Caco-2 (cell line): ENCODE measurements at regions not wholly inside any gene's neighbourhood (a gene's known extent, or its start where the extent isn't known, plus 50 kb on each side); places are given as distances from the start of the nearest gene placed in this dataset.

ENCODE experiments used
- BruUV-seq: library from RNA; stranded (reverse); fragments of 400-500 nt; replicated peaks from 2 replicates; lab custom pipeline; 2021; lab: Mats Ljungman, UMichigan
- CTCF ChIA-PET: fragments of 300-600 bp; sonication (Branson Sonifier 250); formaldehyde crosslinking; loops from one replicate; lab custom pipeline; 2022; ENCODE audit warnings: antibody characterized with exemption; lab: Charles Lee
- POLR2A ChIA-PET: fragments of 300-600 bp; sonication (Branson Sonifier 250); formaldehyde crosslinking; loops from one replicate; lab custom pipeline; 2022; ENCODE audit warnings: antibody characterized with exemption; lab: Charles Lee
- DNase-seq, 2 experiments: peaks; one replicate each; pipeline versions ENCODE4 v3.0.0 to v3.0.0-alpha.2; 2020 to 2022
- H3K27me3 ChIP-seq: replicated peaks from 2 replicates; pipeline ENCODE4 v1.6.0; 2011; ENCODE audit warnings: low read length; ENCODE audit not compliant: control insufficient read depth, insufficient read depth
- H3K36me3 ChIP-seq: 2 replicates; pipeline ENCODE4 v1.5.1; 2011; ENCODE audit warnings: low read length; ENCODE audit not compliant: control insufficient read depth, insufficient read depth
- H3K4me1 ChIP-seq: fragments of 250-450 bp; sonication (Bioruptor Pico); 2 replicates; pipeline ENCODE4 v1.5.1; 2020; ENCODE audit warnings: mild to moderate bottlenecking
- H3K4me3 ChIP-seq: 2 replicates; pipeline ENCODE4 v1.5.1; 2011; ENCODE audit warnings: low read depth, mild to moderate bottlenecking, control low read depth, low read length
- H3K9me3 ChIP-seq: fragments of 250-450 bp; sonication (Bioruptor Pico); 2 replicates; pipeline ENCODE4 v1.5.1; 2020; ENCODE audit warnings: mild to moderate bottlenecking, moderate library complexity
- H3K27ac Mint-ChIP-seq: one replicate; pipeline ENCODE4 v1.8.0; 2022; ENCODE audit warnings: mixed read lengths; ENCODE audit not compliant: unreplicated experiment
- H3K27me3 Mint-ChIP-seq: one replicate; pipeline ENCODE4 v1.8.0; 2022; ENCODE audit warnings: mixed read lengths; ENCODE audit not compliant: insufficient read depth, unreplicated experiment
- H3K36me3 Mint-ChIP-seq: one replicate; pipeline ENCODE4 v1.8.0; 2022; ENCODE audit warnings: mild to moderate bottlenecking, mixed read lengths; ENCODE audit not compliant: insufficient read depth, unreplicated experiment
- H3K4me1 Mint-ChIP-seq: one replicate; pipeline ENCODE4 v1.8.0; 2022; ENCODE audit warnings: low read depth, mixed read lengths; ENCODE audit not compliant: unreplicated experiment
- H3K4me3 Mint-ChIP-seq: one replicate; pipeline ENCODE4 v1.8.0; 2022; ENCODE audit warnings: mild to moderate bottlenecking, moderate library complexity, mixed read lengths; ENCODE audit not compliant: unreplicated experiment
- H3K9me3 Mint-ChIP-seq: one replicate; pipeline ENCODE4 v1.8.0; 2022; ENCODE audit warnings: mixed read lengths; ENCODE audit not compliant: unreplicated experiment
- CTCF ChIP-seq, 2 experiments: fragments of 200-600 bp in 1 of 2; IDR thresholded peaks; 1 replicate in 1 of 2; 2 replicates in 1 of 2; pipeline versions ENCODE4 v1.5.1 to v1.8.0; 2011 to 2022; ENCODE audit warnings: antibody characterized with exemption in 1 of 2, control low read depth in 1 of 2, inconsistent platforms in 1 of 2, low read depth in 1 of 2, low read length in 1 of 2, mild to moderate bottlenecking in 1 of 2, moderate library complexity in 1 of 2; ENCODE audit not compliant: insufficient read depth in 1 of 2, severe bottlenecking in 1 of 2, unreplicated experiment in 1 of 2
- intact Hi-C: fragments of 100-400 bp; cut with micrococcal nuclease; formaldehyde crosslinking; loops from one replicate; pipeline ENCODE4 v1.10.0; 2022; ENCODE audit not compliant: unreplicated experiment

GRCh38 chr4:54359919-54360650 is 131.0 kb downstream of the PDGFRA start:
- Histone ChIP-seq H3K4me3 (no peak overlapping the region), H3K27me3 (no peaks in the 10 kb centered on the region), H3K4me1 (no peaks in the 10 kb centered on the region), H3K9me3 (no peaks in the 10 kb centered on the region), H3K36me3 (no peaks in the 10 kb centered on the region)
- H3K27ac Mint-ChIP-seq = no peak overlapping the region
- ChIA-PET POLR2A (no interaction called here), CTCF (no interaction called here)
- BruUV-seq = no TSS peak
- no peak for TF ChIP-seq CTCF (IDR thresholded peaks at IDR 0.05; ENCODE audit: insufficient read depth in 1 of 2, low read depth in 1 of 2, low read length in 1 of 2, severe bottlenecking in 1 of 2, unreplicated experiment in 1 of 2)
- H3K9me3 Mint-ChIP-seq = no peaks in the 10 kb centered on the region
- H3K4me3 Mint-ChIP-seq = no peak overlapping the region
- H3K4me1 Mint-ChIP-seq = no peaks in the 10 kb centered on the region
- peaks cover 9% of the 10 kb centered on the region for H3K27me3 Mint-ChIP-seq
- intact Hi-C loops = no loop called here
- H3K36me3 Mint-ChIP-seq = no peaks in the 10 kb centered on the region
- DNase-seq = no peak

GRCh38 chr4:54363037-54363436 is 133.9 kb downstream of the PDGFRA start:
- no TSS peak for BruUV-seq
- H3K36me3 Mint-ChIP-seq = no peaks in the 10 kb centered on the region
- Histone ChIP-seq H3K36me3 (no peaks in the 10 kb centered on the region), H3K4me3 (no peak overlapping the region), H3K9me3 (no peaks in the 10 kb centered on the region), H3K27me3 (no peaks in the 10 kb centered on the region), H3K4me1 (no peaks in the 10 kb centered on the region)
- CTCF ChIA-PET = no interaction called here
- no peak for DNase-seq
- intact Hi-C loops = no loop called here
- no peak overlapping the region for H3K27ac Mint-ChIP-seq
- no peaks in the 10 kb centered on the region for H3K9me3 Mint-ChIP-seq
- no peak for TF ChIP-seq CTCF (IDR thresholded peaks at IDR 0.05; ENCODE audit: insufficient read depth in 1 of 2, low read depth in 1 of 2, low read length in 1 of 2, severe bottlenecking in 1 of 2, unreplicated experiment in 1 of 2)
- H3K27me3 Mint-ChIP-seq = peaks cover 1% of the 10 kb centered on the region
- POLR2A ChIA-PET = no interaction called here
- no peak overlapping the region for H3K4me3 Mint-ChIP-seq
- no peaks in the 10 kb centered on the region for H3K4me1 Mint-ChIP-seq

GRCh38 chr4:54365691-54366090 is 136.6 kb downstream of the PDGFRA start:
- BruUV-seq = no TSS peak
- no peak overlapping the region for H3K27ac Mint-ChIP-seq
- no peaks in the 10 kb centered on the region for H3K9me3 Mint-ChIP-seq
- Histone ChIP-seq H3K4me1 (no peaks in the 10 kb centered on the region), H3K4me3 (no peak overlapping the region), H3K9me3 (no peaks in the 10 kb centered on the region), H3K36me3 (no peaks in the 10 kb centered on the region), H3K27me3 (no peaks in the 10 kb centered on the region)
- H3K4me1 Mint-ChIP-seq = no peaks in the 10 kb centered on the region
- no peak for TF ChIP-seq CTCF (IDR thresholded peaks at IDR 0.05; ENCODE audit: insufficient read depth in 1 of 2, low read depth in 1 of 2, low read length in 1 of 2, severe bottlenecking in 1 of 2, unreplicated experiment in 1 of 2)
- intact Hi-C loops = no loop called here
- H3K4me3 Mint-ChIP-seq = no peak overlapping the region
- peaks cover 2% of the 10 kb centered on the region for H3K27me3 Mint-ChIP-seq
- ChIA-PET POLR2A (no interaction called here), CTCF (no interaction called here)
- no peaks in the 10 kb centered on the region for H3K36me3 Mint-ChIP-seq
- no peak for DNase-seq
